Spleen (tissue), 7 donors: ENCODE measurements at regions not wholly inside any gene's neighbourhood (a gene's known extent, or its start where the extent isn't known, plus 50 kb on each side); places are given as distances from the start of the nearest gene placed in this dataset.

Experiments
- POLR2AphosphoS5 ChIP-seq, 3 donors: sonication (generic); formaldehyde crosslinking; IDR thresholded peaks; one replicate each; pipeline ENCODE4 v1.5.1; 2017; ENCODE audit warnings: antibody characterized with exemption in 3 of 3
- TF ChIP-seq, protein P1 (sequence below), 11 experiments: fragments of 200-600 bp in 7 of 11; fragments of 450-650 bp in 4 of 11; sonication (generic) in 4 of 11; IDR thresholded peaks in 8 of 11; conservative IDR thresholded peaks in 3 of 11; 1 replicate in 7 of 11; 2 replicates in 4 of 11; pipeline versions ENCODE4 v1.4.0 to v1.8.0; 2016 to 2021; ENCODE audit warnings: antibody characterized with exemption in 11 of 11, inconsistent platforms in 4 of 11, mild to moderate bottlenecking in 1 of 11
- donor health status: DM: no; HTN: no; CAD: no; lungs with moderate emphysema.
- donor health status: DM: no; HTN: no; CAD: no.
- donor health status: DM: no; HTN: no; CAD: no.

DNA sequence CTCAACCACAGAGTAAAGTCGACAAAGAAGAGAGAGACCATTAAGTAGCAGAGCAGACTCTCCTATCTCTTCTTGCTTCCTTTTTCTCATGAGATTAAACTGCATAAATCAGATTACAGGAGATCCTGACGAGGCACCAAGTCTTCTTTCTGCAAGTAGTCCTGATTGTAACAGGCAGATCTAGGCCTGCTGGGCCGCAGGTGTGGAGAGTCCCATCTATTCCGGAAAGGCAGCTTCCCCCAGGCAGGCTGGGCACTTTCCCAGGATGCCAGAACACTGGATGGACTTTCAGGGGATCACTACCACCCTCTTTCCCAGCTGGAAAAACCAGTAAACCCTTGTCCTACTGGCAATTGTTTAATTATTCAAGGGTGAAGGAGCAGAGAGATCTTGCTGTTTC is 173.0 kb upstream of the CADM1 start:
- TF ChIP-seq, protein P1, sequence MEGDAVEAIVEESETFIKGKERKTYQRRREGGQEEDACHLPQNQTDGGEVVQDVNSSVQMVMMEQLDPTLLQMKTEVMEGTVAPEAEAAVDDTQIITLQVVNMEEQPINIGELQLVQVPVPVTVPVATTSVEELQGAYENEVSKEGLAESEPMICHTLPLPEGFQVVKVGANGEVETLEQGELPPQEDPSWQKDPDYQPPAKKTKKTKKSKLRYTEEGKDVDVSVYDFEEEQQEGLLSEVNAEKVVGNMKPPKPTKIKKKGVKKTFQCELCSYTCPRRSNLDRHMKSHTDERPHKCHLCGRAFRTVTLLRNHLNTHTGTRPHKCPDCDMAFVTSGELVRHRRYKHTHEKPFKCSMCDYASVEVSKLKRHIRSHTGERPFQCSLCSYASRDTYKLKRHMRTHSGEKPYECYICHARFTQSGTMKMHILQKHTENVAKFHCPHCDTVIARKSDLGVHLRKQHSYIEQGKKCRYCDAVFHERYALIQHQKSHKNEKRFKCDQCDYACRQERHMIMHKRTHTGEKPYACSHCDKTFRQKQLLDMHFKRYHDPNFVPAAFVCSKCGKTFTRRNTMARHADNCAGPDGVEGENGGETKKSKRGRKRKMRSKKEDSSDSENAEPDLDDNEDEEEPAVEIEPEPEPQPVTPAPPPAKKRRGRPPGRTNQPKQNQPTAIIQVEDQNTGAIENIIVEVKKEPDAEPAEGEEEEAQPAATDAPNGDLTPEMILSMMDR (IDR thresholded peaks at IDR 0.05 in 8 of 11, conservative IDR thresholded peaks at IDR 0.05 in 3 of 11), result no peak
- TF ChIP-seq POLR2AphosphoS5 (IDR thresholded peaks at IDR 0.05), result no peak
